GM21619 (cell line): ENCODE measurements at regions not wholly inside any gene's neighbourhood (a gene's known extent, or its start where the extent isn't known, plus 50 kb on each side); places are given as distances from the start of the nearest gene placed in this dataset.
A peak's percentile ranks its signal among the peaks of the same experiment; 100 is the strongest.
"Not testable (repeated sequence)": the region's sequence is repeated elsewhere in the genome, so short reads cannot be mapped to it uniquely, and the experiment has no call there.

ENCODE experiments used
- ATAC-seq: cut with Tn5 transposase; IDR thresholded peaks from one replicate; pipeline ENCODE4 v1.9.1; 2021; ENCODE audit not compliant: unreplicated experiment

DNA sequence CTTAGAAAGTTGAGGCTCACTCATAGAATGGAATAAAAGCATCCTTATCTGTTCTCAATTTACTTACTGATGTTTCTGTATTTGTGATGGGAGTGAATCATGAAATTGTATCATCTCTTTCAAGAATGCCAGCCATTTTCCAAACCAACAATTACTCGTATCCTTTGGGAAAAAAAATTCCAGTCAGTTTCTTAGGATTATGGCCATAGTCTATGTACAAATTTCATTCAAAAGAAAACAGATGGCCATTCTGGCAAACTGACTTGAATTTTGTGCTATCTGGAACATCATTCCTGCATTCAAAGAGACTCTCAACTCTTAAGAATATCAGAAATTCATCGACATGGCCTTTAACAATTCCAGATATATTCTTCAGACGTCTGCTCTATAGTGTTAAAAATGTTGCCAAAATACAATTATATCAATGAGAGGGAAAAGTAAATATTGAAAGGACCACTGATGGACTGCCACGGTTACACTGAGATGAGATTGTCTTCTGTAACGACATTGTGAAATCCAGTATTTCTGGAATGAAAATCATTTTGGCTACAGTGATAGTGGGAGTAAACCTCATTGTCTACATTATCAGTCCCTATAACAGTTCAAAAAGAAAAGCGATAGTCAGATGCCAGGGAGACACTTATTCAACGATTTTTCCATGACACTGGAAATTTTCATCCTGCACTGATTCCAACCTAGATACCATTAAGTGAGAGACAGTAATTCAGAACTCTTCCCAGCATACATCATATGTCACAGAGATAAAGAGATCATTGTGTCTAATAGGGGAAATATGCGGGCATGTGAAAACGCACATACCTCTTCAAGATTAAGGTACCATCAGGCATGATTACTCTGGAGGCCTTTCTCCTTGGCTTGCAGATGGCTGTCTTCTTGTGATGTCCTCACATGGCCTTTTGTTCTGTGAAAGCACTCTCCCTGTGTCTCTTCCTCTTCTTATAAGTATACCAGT, 953.8 kb upstream of the ALCAM start:
- no peak for ATAC-seq

DNA sequence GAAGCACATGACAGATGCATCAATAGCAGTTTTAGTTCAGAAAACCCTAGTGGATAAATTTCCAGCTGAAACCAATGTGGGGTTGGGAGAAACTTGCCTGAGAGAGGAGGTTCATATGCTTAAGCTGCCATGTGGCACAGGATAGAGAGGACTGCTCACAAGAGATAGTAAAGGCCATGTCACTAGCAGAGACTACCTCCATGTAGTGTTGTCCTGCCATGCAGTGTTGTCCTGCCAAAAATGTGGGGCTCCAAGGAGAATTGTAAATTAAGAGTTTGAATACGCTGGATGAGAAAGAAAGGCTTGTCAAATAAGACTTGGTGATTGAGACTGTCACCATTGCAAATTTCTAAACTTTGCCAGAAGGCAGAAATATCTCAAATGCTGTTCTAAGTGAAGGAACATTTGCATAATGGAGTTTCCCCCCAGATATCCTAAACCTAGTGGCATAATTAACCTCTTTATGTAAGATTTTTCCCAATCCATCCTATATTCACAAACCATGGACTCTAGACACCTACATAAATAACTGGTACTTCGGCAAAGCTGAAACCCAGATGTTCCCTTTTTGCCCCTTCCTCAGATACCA, 938.3 kb upstream of the ALCAM start:
- no peak for ATAC-seq

DNA sequence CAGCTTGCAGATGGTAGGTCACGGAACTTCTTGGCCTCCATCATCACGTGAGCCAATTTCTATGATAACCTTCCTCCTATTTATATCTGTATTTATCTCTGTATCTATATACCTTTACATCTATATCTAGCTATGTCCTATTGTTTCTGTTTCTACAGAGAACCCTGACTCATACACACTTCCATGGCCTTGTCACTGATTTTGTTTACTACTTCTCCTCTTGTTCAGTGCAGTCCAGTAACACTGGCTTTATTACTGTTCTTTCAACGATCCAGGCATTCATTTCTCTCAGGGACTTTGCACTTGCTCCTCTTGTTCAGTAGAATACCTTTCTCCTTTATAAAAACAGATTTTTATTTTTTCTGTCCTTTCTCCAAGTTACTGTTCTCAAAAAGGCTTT, 937.0 kb upstream of the ALCAM start:
- ATAC-seq = no peak

DNA sequence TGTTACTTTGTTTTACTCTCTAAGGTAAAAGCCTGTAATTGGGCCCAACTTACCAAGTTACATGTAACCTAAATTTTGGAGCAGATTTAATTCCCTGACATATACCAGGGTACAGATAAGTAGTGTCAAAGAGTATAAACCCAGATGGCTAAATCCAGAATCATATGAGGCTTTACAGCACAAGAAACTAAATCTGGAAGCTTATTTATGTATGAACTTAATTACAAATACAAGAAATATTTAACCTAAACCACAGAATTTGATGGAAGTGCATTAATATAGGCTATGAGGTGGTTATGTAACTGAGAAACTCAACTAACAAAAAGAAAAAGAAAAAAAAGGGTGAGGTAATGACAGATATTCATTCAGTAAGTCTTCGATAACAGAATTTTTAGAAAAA, 930.2 kb upstream of the ALCAM start:
- ATAC-seq = no peak

DNA sequence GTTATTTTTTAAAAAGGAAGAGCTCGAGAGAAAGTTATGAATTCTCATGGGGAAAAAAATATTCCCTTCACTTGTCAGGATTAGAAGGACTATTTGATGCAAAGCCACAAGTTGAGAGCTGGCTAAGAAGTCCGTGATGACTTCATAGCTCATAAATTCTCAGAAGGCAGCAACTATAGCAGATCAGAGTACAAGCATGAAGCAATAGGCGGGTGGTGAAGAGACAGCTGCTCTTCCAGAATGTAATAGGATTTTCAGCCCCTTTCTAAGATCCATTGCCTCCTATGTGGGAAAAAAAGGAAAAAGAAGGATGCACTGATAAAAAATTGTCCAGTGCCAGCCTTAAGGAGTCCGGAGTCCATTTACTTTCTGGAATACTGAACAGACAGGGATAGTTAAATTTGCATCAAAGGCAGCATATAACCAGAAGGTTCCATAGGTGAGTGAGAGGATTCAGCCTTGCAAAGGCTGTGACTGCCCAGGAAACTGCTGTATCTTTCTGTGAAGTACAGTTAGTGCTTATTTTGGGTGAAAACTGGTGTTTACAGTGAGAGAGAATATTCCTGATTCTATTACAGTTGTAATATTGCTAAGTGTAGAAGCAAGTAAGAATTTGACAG, 929.5 kb upstream of the ALCAM start:
- no peak for ATAC-seq

DNA sequence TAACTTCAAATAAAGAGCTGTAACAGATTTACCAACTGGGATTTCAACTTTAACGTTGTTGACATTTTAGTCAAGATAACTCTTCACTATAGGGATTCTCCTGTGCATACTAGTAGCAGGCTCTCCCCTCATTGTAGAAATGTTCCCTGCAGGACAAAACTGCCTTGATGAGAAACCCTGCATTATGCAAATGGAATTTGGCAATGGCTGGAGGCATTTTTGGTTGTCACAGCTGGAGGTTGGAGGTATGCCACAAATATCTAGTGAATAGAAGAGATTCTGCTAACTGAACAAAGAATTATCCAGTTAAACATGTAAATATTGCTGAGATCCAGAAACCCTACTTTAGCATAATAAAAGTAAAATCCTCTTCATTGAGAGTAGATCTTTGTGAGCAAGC, 928.8 kb upstream of the ALCAM start:
- no peak for ATAC-seq

DNA sequence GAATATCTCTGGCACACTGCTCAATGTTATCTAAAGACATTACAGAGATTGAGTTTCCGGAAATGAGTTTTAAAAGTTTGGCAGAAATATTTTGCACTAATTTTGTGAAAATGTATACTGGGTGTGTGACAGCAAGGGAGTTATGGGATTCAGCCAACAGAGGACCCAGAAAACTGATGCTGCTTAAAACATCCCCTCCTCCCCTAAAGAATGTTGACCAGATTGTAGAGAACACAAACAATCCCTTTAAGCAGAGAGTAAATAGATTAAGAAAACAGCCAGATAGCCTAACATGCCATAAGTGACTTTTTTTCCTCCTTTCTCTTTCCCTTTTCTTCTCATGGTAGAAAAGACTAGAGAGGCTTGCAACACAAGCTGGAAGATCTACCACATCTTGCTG, 928.0 kb upstream of the ALCAM start:
- ATAC-seq = no peak

DNA sequence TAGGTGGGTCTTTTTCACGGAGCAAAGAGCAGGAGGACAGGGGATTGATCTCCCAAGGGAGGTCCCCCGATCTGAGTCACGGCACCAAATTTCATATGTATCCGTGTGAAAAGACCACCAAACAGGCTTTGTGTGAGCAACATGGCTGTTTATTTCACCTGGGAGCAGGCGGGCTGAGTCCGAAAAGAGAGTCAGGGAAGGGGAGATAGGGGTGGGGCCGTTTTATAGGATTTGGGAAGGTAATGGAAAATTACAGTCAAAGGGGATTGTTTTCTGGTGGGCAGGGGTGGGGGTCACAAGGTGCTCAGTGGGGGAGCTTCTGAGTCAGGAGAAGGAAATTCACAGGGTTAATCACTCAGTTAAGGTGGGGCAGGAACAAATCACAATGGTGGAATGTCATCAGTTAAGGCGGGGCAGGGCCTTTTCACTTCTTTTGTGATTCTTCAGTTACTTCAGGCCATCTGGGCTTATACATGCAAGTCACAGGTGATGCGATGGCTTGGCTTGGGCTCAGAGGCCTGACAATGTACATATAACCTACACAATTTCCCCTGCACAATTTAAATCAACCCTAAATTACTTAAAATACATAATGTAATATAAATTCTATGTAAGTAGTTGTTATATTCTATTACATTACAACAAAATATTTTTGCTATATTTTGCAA, 921.3 kb upstream of the ALCAM start:
- not testable (repeated sequence) for ATAC-seq

DNA sequence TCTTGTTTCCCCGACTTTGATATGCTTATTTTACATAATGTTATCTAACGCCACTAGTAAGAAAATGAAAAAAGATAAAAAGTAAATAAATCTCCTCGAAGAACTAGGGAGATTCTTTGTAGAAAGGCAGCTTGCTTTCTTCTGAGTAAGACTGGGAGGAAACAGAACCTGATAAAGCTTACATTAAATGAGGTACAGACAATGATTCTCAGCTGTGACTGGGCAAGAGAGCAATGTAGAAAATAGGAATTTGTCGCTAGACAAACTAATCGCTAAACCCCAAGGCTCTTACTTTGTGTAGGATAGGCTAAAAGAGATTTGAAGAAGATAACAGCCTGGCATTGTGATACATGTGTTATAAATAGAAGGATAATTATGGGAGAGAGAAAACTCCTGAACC, 919.0 kb upstream of the ALCAM start:
- no peak for ATAC-seq

DNA sequence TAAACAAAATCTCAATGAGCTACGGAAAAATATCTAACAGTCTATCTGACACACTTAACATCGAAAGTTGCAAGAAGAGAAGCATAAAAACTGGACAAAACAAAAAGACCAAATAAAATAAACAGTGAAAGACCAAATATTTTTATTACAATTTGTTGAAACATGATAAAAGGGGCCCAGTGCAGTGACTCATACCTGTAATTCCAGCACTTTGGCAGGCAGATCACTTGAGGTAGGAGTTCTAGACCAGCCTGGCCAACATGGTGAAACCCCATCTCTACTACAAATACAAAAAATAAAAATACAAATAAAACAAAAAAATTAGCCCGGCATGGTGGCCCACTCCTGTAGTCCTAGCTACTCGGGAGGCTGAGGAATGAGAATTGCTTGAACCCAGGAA, 914.0 kb upstream of the ALCAM start:
- no peak for ATAC-seq

DNA sequence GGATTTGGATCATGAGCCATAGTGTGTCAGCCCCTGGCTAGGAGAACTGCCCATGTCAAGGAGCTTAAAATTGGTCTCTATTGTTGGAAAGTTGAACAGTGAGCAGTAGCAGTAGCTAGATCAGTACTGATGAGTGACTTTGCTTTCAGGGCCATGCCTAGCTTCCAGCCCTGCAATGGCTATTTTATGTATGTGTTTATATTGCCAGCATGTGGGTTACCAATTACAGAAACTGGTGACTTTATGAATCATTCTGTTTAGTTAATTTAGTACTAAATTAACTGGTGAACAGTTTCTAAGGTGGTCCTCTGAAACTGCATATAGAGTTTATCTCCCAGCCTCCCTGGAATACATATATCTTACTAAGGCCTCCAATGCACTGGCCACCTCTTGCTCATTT, 908.1 kb upstream of the ALCAM start:
- no peak for ATAC-seq

DNA sequence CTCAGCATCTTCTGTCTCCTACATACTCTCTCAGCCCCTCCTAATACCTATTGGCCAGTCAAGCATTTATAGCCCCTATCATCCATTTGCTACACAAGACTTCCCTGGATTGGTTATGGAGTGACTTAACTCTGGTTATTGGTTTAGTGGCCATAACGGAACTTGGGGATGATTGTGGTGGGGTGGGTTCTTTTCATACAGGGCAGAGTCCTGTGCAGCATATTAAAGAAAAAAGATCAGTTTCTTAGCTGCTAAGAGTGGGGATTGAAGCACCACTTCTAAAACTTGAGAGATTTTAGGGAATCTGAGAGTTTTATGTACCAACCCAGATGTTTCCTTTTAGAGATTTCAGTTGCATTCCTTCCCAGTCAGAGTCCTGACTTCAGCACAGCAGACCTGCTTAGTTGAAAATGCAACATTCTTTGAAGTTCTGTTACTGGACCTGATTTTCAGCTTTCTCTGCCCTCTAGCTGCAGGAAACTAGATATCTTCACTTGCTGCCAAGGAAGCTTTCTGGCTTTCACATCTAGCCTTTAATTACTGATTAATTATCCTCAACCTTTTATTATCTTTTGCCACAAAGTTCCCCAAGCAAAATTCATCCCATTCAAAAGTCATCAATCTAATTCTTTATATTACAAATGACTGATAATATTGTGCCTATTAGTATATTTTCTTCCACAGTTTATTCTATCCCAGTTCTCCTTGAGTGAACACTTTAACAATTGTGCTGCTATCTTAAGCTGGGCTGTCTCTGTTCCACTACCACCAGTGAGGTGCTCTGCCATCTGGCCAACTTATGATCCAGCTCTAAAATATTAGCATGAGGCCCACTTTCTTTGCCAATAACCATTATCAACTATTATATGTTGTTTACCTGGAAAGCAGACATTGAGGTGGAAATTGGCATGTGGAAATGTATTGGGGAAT, 906.0 kb upstream of the ALCAM start:
- ATAC-seq = peak; percentile 74

DNA sequence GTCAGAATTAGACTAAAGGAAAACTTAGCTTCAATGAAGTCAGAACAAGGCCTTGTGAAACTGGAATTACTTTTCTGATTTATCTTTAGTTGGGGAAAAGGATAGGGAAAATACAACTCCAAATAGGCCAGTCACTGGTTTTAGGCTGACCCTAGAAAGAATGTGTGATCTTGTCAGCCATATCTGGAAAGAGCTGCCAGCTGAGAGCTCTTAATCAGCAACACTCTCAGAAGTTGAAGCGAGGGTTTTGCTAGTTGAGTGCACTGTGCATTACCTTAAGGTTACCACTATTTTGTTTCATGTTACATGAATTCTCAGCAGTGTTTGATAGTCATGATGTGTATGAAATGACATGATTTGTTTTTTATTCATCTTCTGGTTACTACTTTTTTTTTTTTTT, 905.3 kb upstream of the ALCAM start:
- ATAC-seq = no peak

DNA sequence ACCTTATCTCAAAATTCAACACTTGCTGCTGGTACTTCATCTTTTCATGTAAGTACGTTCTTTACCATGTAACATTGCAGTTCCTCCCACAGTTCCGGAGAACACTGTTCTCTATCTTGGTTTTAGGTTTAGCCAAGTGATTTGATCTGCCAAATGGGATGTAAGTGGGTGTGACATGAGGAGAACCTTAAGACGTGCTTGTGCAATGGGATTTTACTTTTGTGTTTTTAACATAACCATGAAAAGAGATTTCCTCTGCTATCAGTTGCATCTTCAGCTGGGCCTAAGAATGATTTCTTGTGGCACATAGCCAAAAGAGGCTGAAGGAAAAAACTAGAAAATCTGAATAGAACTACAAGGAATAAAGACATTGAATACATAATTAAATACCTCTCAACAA, 894.5 kb upstream of the ALCAM start:
- no peak for ATAC-seq

DNA sequence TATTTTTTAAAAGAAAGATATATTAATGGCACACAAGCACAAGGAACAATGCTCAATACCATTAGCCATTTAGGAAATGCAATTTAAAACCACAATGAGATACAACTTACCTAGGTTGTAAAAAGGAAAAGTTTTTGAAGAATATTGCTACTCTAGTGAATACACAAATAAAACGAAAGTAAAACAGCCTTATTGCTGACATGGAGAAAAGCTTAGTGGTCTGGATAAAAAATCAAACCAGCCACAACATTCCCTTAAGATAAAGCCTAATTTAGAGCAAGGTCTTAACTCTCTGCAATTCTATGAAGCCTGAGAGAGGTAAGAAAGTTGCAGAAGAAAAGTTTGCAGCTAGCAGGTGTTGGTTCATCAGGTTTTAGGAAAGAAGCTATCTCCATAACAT, 892.7 kb upstream of the ALCAM start:
- ATAC-seq = no peak

DNA sequence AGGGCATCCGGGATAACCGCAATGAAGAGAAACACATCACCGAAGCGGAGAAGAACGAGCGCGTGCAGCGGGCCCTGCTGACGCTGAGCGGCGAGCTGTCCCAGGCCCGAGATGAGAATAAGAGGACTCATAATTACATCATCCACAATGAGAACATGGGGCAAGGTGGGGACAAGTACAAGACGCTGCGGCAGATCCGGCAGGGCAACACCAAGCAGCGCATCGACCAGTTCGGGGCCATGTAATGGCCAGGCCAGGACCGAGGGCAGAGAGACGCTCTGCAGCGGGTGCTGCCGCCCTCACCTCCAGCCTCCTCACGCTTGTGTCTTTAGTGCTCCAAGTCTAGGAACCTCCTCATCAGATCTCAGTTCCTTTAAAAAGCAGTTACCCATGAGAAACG, 863.7 kb upstream of the ALCAM start:
- ATAC-seq = no peak

DNA sequence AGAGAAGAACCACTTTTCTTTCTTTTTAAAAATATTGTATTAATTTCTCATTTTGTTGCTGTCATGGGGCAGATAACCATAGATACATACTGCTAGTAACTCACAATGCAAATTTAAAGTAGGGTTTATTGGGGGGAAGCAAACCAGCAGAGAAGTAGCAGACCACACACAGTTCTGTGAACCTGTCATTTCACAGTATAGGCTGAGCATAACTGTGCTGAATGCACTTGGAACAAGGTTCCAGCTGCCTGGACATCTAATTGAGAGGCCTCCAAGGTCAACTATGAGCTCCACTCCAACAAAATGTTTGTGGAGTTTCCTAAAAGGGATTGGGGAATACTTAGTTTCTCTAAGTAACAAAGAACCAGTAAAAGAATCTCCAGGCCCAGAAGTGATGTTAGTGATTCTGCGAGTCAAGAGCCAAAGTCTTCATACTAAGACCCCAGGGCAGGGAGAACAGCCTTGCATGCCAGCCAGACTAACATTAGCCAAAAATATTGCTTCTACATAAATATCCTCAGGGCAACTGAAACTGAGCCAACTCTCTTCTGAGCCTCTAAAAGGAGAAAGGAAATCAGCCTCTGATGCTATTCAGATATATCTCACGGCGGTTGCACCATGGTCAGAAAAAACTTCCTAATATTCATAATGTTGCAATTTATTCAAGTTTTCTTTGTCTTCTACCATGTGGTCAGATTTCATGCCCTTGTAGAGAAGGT, 856.4 kb upstream of the ALCAM start:
- no peak for ATAC-seq

DNA sequence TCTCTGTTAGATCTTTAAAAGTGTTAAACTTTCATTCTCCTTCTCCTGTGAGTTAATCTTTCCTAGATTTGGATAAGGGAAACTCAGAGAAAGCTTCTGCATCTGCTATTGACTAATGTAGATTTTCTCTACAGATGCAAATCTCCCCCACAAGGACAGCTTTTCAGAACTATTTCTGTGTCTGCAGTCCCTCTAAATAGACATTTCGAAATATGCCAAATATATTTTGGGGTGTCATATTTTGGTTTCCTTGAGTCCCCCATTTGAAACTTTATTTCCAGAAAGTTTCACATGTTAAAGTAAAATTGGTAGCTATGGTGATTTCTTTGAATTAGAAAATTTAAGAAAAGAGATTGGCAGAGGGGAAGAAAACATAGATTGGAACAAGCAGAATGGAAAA, 852.3 kb upstream of the ALCAM start:
- no peak for ATAC-seq

DNA sequence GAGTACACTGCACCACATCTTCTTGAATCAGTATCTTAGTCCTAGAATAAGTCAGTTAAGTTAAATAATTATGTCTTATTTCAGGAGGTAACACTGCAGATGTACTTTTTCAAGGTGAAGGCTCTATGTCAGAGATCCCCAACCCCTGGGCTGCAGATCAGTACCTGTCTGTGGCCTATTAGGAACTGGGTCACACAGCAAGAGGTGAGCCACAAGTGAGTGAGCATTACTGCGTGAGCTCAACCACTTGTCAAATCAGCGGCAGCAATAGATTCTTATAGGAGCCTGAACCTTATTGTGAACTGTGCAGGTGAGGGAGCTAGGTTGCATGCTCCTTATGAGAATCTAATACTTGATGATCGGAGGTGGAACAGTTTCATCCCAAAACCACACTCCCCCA, 851.9 kb upstream of the ALCAM start:
- no peak for ATAC-seq

DNA sequence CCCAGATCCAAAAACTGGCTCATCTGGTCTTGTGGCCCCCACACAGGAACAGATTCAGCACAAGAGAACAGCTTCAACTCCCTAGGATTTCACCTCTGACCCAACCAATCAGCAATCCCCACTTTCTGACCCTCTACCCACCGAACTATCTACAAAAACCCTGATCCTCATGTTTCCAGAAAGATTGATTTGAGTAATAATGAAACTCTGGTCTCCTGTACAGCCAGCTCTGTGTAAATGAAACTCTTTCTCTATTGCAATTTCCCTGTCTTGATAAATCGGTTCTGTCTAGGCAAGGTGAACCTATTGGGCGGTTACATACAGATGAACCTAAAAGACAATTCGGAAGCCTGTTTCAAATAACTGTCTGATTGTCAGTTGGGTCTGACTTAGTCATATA, 847.6 kb upstream of the ALCAM start:
- peak; percentile 21 for ATAC-seq
